ENCODE measurements at regions not wholly inside any gene's neighbourhood (a gene's known extent, or its start where the extent isn't known, plus 50 kb on each side); places are given as distances from the start of the nearest gene placed in this dataset.
A peak's percentile ranks its signal among the peaks of the same experiment; 100 is the strongest.

GRCh38 chr6:119526561-119527230 is 177.1 kb upstream of the MAN1A1 start:
- Histone ChIP-seq H3K4me2 (ENCODE audit: low read length) (peak overlapping the region; percentile 11; the same call in 1 of the 2 replicates), H2AFZ (ENCODE audit: low read length) (peak overlapping the region; percentile 70), H3K9me2 (ENCODE audit: insufficient read depth, low read length) (no peaks in the 10 kb centered on the region), H4K20me1 (ENCODE audit: insufficient read depth, low read length) (no peaks in the 10 kb centered on the region), H3K9me3 (ENCODE audit: low read length) (peaks cover 30% of the 10 kb centered on the region; the same call in 1 of the 2 replicates), H3K36me3 (ENCODE audit: insufficient read depth, low read length) (peaks cover 51% of the 10 kb centered on the region), H3K4me3 (ENCODE audit: low read depth, low read length, poor library complexity, severe bottlenecking) (no peak overlapping the region), H3K79me2 (ENCODE audit: insufficient read depth, low read depth, low read length) (no peaks in the 10 kb centered on the region), H3K4me1 (ENCODE audit: insufficient read depth, low read length, poor library complexity, severe bottlenecking) (peaks cover 87% of the 10 kb centered on the region), H3K27ac (ENCODE audit: low read depth, low read length, poor library complexity, severe bottlenecking) (peak overlapping the region; percentile 96)
- CTCF ChIA-PET (ENCODE audit: unreplicated experiment): no interaction called here
- no peak for DNase-seq (ENCODE audit: low spot score)
- BruUV-seq (replicated peaks): no TSS peak
- intact Hi-C loops (cut with micrococcal nuclease; ENCODE audit: unreplicated experiment): no loop called here
- POLR2A ChIA-PET: interaction anchor here (1.8 kb wide), 1 partner anchor 11 kb away, joined by 8 read pairs; no protein-coding TSS in a partner anchor
- TF ChIP-seq EZH2phosphoT487 (IDR thresholded peaks at IDR 0.05; ENCODE audit: borderline replicate concordance, low read depth, low read length): no peak
- no peak for TF ChIP-seq CTCF (conservative IDR thresholded peaks at IDR 0.05; ENCODE audit: low read length)

GRCh38 chr6:119524410-119524809 is 174.8 kb upstream of the MAN1A1 start:
- CTCF ChIA-PET (ENCODE audit: unreplicated experiment): no interaction called here
- intact Hi-C loops (cut with micrococcal nuclease; ENCODE audit: unreplicated experiment): no loop called here
- peak overlapping the region; percentile 65 for H3K4me2 ChIP-seq (ENCODE audit: low read length)
- H3K79me2 ChIP-seq (ENCODE audit: insufficient read depth, low read depth, low read length): no peaks in the 10 kb centered on the region
- peaks cover 85% of the 10 kb centered on the region for H3K4me1 ChIP-seq (ENCODE audit: insufficient read depth, low read length, poor library complexity, severe bottlenecking)
- H3K9me2 ChIP-seq (ENCODE audit: insufficient read depth, low read length): no peaks in the 10 kb centered on the region
- peak overlapping the region; percentile 96 for H3K27ac ChIP-seq (ENCODE audit: low read depth, low read length, poor library complexity, severe bottlenecking)
- peak overlapping the region; percentile 20; the same call in 1 of the 2 replicates for H2AFZ ChIP-seq (ENCODE audit: low read length)
- H3K36me3 ChIP-seq (ENCODE audit: insufficient read depth, low read length): peaks cover 51% of the 10 kb centered on the region
- TF ChIP-seq CTCF (conservative IDR thresholded peaks at IDR 0.05; ENCODE audit: low read length): no peak
- TF ChIP-seq EZH2phosphoT487 (IDR thresholded peaks at IDR 0.05; ENCODE audit: borderline replicate concordance, low read depth, low read length): no peak
- no peaks in the 10 kb centered on the region for H4K20me1 ChIP-seq (ENCODE audit: insufficient read depth, low read length)
- POLR2A ChIA-PET: interaction anchor here (0.6 to 2.4 kb wide), 14 partner anchors 10 to 178 kb away, joined by 3 to 16 read pairs (median 4); no protein-coding TSS in a partner anchor
- H3K9me3 ChIP-seq (ENCODE audit: low read length): peaks cover 30% of the 10 kb centered on the region; the same call in 1 of the 2 replicates
- DNase-seq (ENCODE audit: low spot score): peak; percentile 46
- H3K4me3 ChIP-seq (ENCODE audit: low read depth, low read length, poor library complexity, severe bottlenecking): peak overlapping the region; percentile 23
- no TSS peak for BruUV-seq (replicated peaks)

- peak overlapping the region; percentile 20; the same call in 1 of the 2 replicates for H2AFZ ChIP-seq (ENCODE audit: low read length)
- H3K79me2 ChIP-seq (ENCODE audit: insufficient read depth, low read depth, low read length): no peaks in the 10 kb centered on the region
- no peaks in the 10 kb centered on the region for H3K9me2 ChIP-seq (ENCODE audit: insufficient read depth, low read length)
- H4K20me1 ChIP-seq (ENCODE audit: insufficient read depth, low read length): no peaks in the 10 kb centered on the region
- H3K27ac ChIP-seq (ENCODE audit: low read depth, low read length, poor library complexity, severe bottlenecking): peak overlapping the region; percentile 96
- peaks cover 78% of the 10 kb centered on the region for H3K4me1 ChIP-seq (ENCODE audit: insufficient read depth, low read length, poor library complexity, severe bottlenecking)
- intact Hi-C loops (cut with micrococcal nuclease; ENCODE audit: unreplicated experiment): loop anchor here (1.0 to 2.0 kb wide), 2 partner anchors 80 to 171 kb away; no protein-coding TSS in a partner anchor
- TF ChIP-seq CTCF (conservative IDR thresholded peaks at IDR 0.05; ENCODE audit: low read length): no peak
- TF ChIP-seq EZH2phosphoT487 (IDR thresholded peaks at IDR 0.05; ENCODE audit: borderline replicate concordance, low read depth, low read length): no peak
- no TSS peak for BruUV-seq (replicated peaks)
- POLR2A ChIA-PET: interaction anchor here (0.6 to 2.4 kb wide), 5 partner anchors 11 to 592 kb away, joined by 3 to 16 read pairs (median 4); no protein-coding TSS in a partner anchor
- DNase-seq (ENCODE audit: low spot score): peak; percentile 93
- peak overlapping the region; percentile 65 for H3K4me2 ChIP-seq (ENCODE audit: low read length)
- H3K9me3 ChIP-seq (ENCODE audit: low read length): peaks cover 28% of the 10 kb centered on the region; the same call in 1 of the 2 replicates
- H3K36me3 ChIP-seq (ENCODE audit: insufficient read depth, low read length): peaks cover 45% of the 10 kb centered on the region
- peak overlapping the region; percentile 23 for H3K4me3 ChIP-seq (ENCODE audit: low read depth, low read length, poor library complexity, severe bottlenecking)
- CTCF ChIA-PET (ENCODE audit: unreplicated experiment): no interaction called here
Measured at GRCh38 chr6:119523556-119523955, 174.0 kb upstream of the MAN1A1 start.
